ENCODE measurements at regions not wholly inside any gene's neighbourhood (a gene's known extent, or its start where the extent isn't known, plus 50 kb on each side); places are given as distances from the start of the nearest gene placed in this dataset.

GRCh38 chrX:8364369-8365141 is 100.1 kb upstream of the VCX3B start:
- H2AFZ ChIP-seq: no peak overlapping the region
- no peaks in the 10 kb centered on the region for H3K27me3 ChIP-seq
- WGBS (ENCODE audit: low lambda C conversion rate, missing lambda C conversion rate): 58% methylated on average over 13 of the region's 13 CpGs
- no peak overlapping the region for H3K4me2 ChIP-seq
- peak; percentile 31 for TF ChIP-seq CTCF (IDR thresholded peaks at IDR 0.05; ENCODE audit: poor library complexity)
- no peak for TF ChIP-seq EZH2 (IDR thresholded peaks at IDR 0.05; ENCODE audit: borderline replicate concordance)
- TF ChIP-seq EZH2phosphoT487 (IDR thresholded peaks at IDR 0.05; ENCODE audit: low read depth, severe bottlenecking, unreplicated experiment): no peak
- no peaks in the 10 kb centered on the region for H3K79me2 ChIP-seq
- no peaks in the 10 kb centered on the region for H3K36me3 ChIP-seq (replicated peaks; ENCODE audit: insufficient read depth, low read depth)
- H4K20me1 ChIP-seq (ENCODE audit: insufficient read depth, poor library complexity, severe bottlenecking): no peaks in the 10 kb centered on the region
- no peaks in the 10 kb centered on the region for H3K9me3 ChIP-seq (ENCODE audit: low read depth)
- H3K27ac ChIP-seq: no peak overlapping the region
- H3K9me2 ChIP-seq (replicated peaks; ENCODE audit: insufficient read depth): no peaks in the 10 kb centered on the region
- DNase-seq (ENCODE audit: low spot score): peak; percentile 20
- no peak overlapping the region for H3K4me3 ChIP-seq
- H3K4me1 ChIP-seq (ENCODE audit: insufficient read depth): no peaks in the 10 kb centered on the region

GRCh38 chrX:8366481-8366880 is 98.1 kb upstream of the VCX3B start:
- H3K9me2 ChIP-seq (replicated peaks; ENCODE audit: insufficient read depth): no peaks in the 10 kb centered on the region
- H3K79me2 ChIP-seq: no peaks in the 10 kb centered on the region
- WGBS (ENCODE audit: low lambda C conversion rate, missing lambda C conversion rate): 56% methylated on average over 2 of the region's 2 CpGs
- DNase-seq (ENCODE audit: low spot score): no peak
- no peak overlapping the region for H2AFZ ChIP-seq
- TF ChIP-seq EZH2 (IDR thresholded peaks at IDR 0.05; ENCODE audit: borderline replicate concordance) (no peak), CTCF (IDR thresholded peaks at IDR 0.05; ENCODE audit: poor library complexity) (no peak), EZH2phosphoT487 (IDR thresholded peaks at IDR 0.05; ENCODE audit: low read depth, severe bottlenecking, unreplicated experiment) (no peak)
- H3K27ac ChIP-seq: no peak overlapping the region
- no peaks in the 10 kb centered on the region for H3K36me3 ChIP-seq (replicated peaks; ENCODE audit: insufficient read depth, low read depth)
- no peaks in the 10 kb centered on the region for H3K9me3 ChIP-seq (ENCODE audit: low read depth)
- no peaks in the 10 kb centered on the region for H3K4me1 ChIP-seq (ENCODE audit: insufficient read depth)
- no peaks in the 10 kb centered on the region for H4K20me1 ChIP-seq (ENCODE audit: insufficient read depth, poor library complexity, severe bottlenecking)
- no peaks in the 10 kb centered on the region for H3K27me3 ChIP-seq
- no peak overlapping the region for H3K4me2 ChIP-seq
- no peak overlapping the region for H3K4me3 ChIP-seq

GRCh38 chrX:8374041-8374825 is 90.4 kb upstream of the VCX3B start:
- H3K27ac ChIP-seq: no peak overlapping the region
- no peak overlapping the region for H3K4me2 ChIP-seq
- H2AFZ ChIP-seq: no peak overlapping the region
- no peak for DNase-seq (ENCODE audit: low spot score)
- H3K36me3 ChIP-seq (replicated peaks; ENCODE audit: insufficient read depth, low read depth): no peaks in the 10 kb centered on the region
- no peak overlapping the region for H3K4me3 ChIP-seq
- no peaks in the 10 kb centered on the region for H3K27me3 ChIP-seq
- H3K9me2 ChIP-seq (replicated peaks; ENCODE audit: insufficient read depth): no peaks in the 10 kb centered on the region
- TF ChIP-seq CTCF (IDR thresholded peaks at IDR 0.05; ENCODE audit: poor library complexity): no peak
- no peak for TF ChIP-seq EZH2 (IDR thresholded peaks at IDR 0.05; ENCODE audit: borderline replicate concordance)
- TF ChIP-seq EZH2phosphoT487 (IDR thresholded peaks at IDR 0.05; ENCODE audit: low read depth, severe bottlenecking, unreplicated experiment): no peak
- H3K79me2 ChIP-seq: no peaks in the 10 kb centered on the region
- H3K4me1 ChIP-seq (ENCODE audit: insufficient read depth): no peaks in the 10 kb centered on the region
- no peaks in the 10 kb centered on the region for H4K20me1 ChIP-seq (ENCODE audit: insufficient read depth, poor library complexity, severe bottlenecking)
- 86% methylated on average over 7 of the region's 7 CpGs for WGBS (ENCODE audit: low lambda C conversion rate, missing lambda C conversion rate)
- H3K9me3 ChIP-seq (ENCODE audit: low read depth): no peaks in the 10 kb centered on the region
